ENCODE measurements at regions not wholly inside any gene's neighbourhood (a gene's known extent, or its start where the extent isn't known, plus 50 kb on each side); places are given as distances from the start of the nearest gene placed in this dataset.

DNA sequence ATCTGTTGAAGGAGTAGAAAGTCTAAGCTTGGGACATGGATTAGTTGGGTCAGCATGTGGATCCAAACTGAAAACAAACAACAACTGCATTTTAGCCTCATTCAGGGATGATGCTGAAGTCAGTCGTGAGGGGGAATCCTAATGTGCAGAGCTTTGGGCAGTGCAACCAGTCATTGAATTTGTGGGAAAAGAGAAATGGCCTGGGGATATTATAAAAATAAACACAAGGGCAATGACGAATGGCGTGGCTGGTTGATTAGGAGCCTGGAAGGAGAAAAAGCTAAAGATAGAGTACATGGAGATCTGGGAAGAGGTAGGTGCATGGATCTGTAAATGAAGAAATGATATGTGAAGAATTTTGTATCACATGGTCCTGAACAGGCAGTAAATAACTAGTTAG, 477.6 kb downstream of the TLE1 start:
- Mint-ChIP-seq H3K9me3 (peaks cover 8% of the 10 kb centered on the region), H3K36me3 (ENCODE audit: low read depth) (peaks cover 5% of the 10 kb centered on the region), H3K4me3 (no peak overlapping the region), H3K27ac (no peak overlapping the region), H3K4me1 (no peaks in the 10 kb centered on the region), H3K27me3 (ENCODE audit: low read depth) (no peaks in the 10 kb centered on the region)
- TF ChIP-seq CTCF (IDR thresholded peaks at IDR 0.05; ENCODE audit: unreplicated experiment in 3 of 3): no peak

DNA sequence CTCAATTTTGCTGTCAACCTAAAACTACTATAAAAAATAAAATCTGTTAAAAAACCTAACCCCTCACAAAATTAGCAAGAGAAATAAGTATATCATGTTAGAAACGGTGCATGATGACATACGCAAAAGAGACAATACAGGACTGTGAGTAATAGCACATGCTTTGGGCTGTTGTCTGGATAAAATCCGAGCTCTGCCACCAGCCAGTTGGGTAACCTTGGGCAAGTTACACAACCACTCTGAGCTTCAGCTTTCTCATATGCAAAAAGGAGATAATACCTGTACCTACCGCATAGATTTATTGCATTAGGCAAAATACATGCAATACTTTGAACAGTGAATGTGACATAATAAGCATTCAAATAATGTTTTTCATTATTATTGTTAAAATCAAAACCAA, 481.7 kb downstream of the TLE1 start:
- no peaks in the 10 kb centered on the region for H3K36me3 Mint-ChIP-seq (ENCODE audit: low read depth)
- no peak for TF ChIP-seq CTCF (IDR thresholded peaks at IDR 0.05; ENCODE audit: unreplicated experiment in 3 of 3)
- no peak overlapping the region for H3K27ac Mint-ChIP-seq
- no peaks in the 10 kb centered on the region for H3K27me3 Mint-ChIP-seq (ENCODE audit: low read depth)
- no peak overlapping the region for H3K4me3 Mint-ChIP-seq
- no peaks in the 10 kb centered on the region for H3K9me3 Mint-ChIP-seq
- no peaks in the 10 kb centered on the region for H3K4me1 Mint-ChIP-seq

- no peak for TF ChIP-seq CTCF (IDR thresholded peaks at IDR 0.05; ENCODE audit: unreplicated experiment in 3 of 3)
- H3K27ac Mint-ChIP-seq: no peak overlapping the region
- H3K27me3 Mint-ChIP-seq (ENCODE audit: low read depth): no peaks in the 10 kb centered on the region
- peaks cover 2% of the 10 kb centered on the region for H3K9me3 Mint-ChIP-seq
- H3K4me3 Mint-ChIP-seq: no peak overlapping the region
- H3K4me1 Mint-ChIP-seq: no peaks in the 10 kb centered on the region
- no peaks in the 10 kb centered on the region for H3K36me3 Mint-ChIP-seq (ENCODE audit: low read depth)
Measured at GRCh38 chr9:81202292-81202691, 487.1 kb downstream of the TLE1 start.

GRCh38 chr9:81195206-81195605, 494.1 kb downstream of the TLE1 start:
- H3K36me3 Mint-ChIP-seq (ENCODE audit: low read depth): peaks cover 7% of the 10 kb centered on the region
- peaks cover 11% of the 10 kb centered on the region for H3K9me3 Mint-ChIP-seq
- no peaks in the 10 kb centered on the region for H3K27me3 Mint-ChIP-seq (ENCODE audit: low read depth)
- H3K4me1 Mint-ChIP-seq: no peaks in the 10 kb centered on the region
- TF ChIP-seq CTCF (IDR thresholded peaks at IDR 0.05; ENCODE audit: unreplicated experiment in 3 of 3): no peak
- H3K27ac Mint-ChIP-seq: no peak overlapping the region
- no peak overlapping the region for H3K4me3 Mint-ChIP-seq

GRCh38 chr9:81193362-81194339, 495.7 kb downstream of the TLE1 start:
- H3K27me3 Mint-ChIP-seq (ENCODE audit: low read depth): no peaks in the 10 kb centered on the region
- no peak overlapping the region for H3K27ac Mint-ChIP-seq
- H3K4me3 Mint-ChIP-seq: no peak overlapping the region
- H3K9me3 Mint-ChIP-seq: peaks cover 16% of the 10 kb centered on the region
- peaks cover 7% of the 10 kb centered on the region for H3K36me3 Mint-ChIP-seq (ENCODE audit: low read depth)
- TF ChIP-seq CTCF (IDR thresholded peaks at IDR 0.05; ENCODE audit: unreplicated experiment in 3 of 3): no peak
- H3K4me1 Mint-ChIP-seq: no peaks in the 10 kb centered on the region

- H3K27ac Mint-ChIP-seq: no peak overlapping the region
- TF ChIP-seq CTCF (IDR thresholded peaks at IDR 0.05; ENCODE audit: unreplicated experiment in 3 of 3): no peak
- no peaks in the 10 kb centered on the region for H3K27me3 Mint-ChIP-seq (ENCODE audit: low read depth)
- peaks cover 7% of the 10 kb centered on the region for H3K36me3 Mint-ChIP-seq (ENCODE audit: low read depth)
- no peak overlapping the region for H3K4me3 Mint-ChIP-seq
- H3K4me1 Mint-ChIP-seq: no peaks in the 10 kb centered on the region
- H3K9me3 Mint-ChIP-seq: peaks cover 16% of the 10 kb centered on the region
Measured at GRCh38 chr9:81191222-81191621, 498.1 kb downstream of the TLE1 start.
